SK-N-SH treated with all-trans-retinoic acid at 6 μM for 48 hours (cell line): ENCODE measurements at regions not wholly inside any gene's neighbourhood (a gene's known extent, or its start where the extent isn't known, plus 50 kb on each side); places are given as distances from the start of the nearest gene placed in this dataset.

Experiments
- ARNTL ChIP-seq: fragments of 450-650 bp; formaldehyde crosslinking; IDR thresholded peaks from 2 replicates; pipeline ENCODE4 v1.5.0; 2020; ENCODE audit warnings: low read depth, mild to moderate bottlenecking, moderate library complexity, borderline replicate concordance
- CSRNP3 ChIP-seq: fragments of 250-450 bp; sonication (Bioruptor Pico); IDR thresholded peaks from 2 replicates; pipeline ENCODE4 v1.5.1; 2021; ENCODE audit warnings: mild to moderate bottlenecking, moderate library complexity
- GLIS3 ChIP-seq: fragments of 250-450 bp; sonication (Bioruptor Pico); IDR thresholded peaks from 2 replicates; pipeline ENCODE4 v1.5.0; 2020; ENCODE audit warnings: mild to moderate bottlenecking, moderate library complexity
- ISL1 ChIP-seq: fragments of 250-450 bp; sonication (Bioruptor Pico); IDR thresholded peaks from 2 replicates; pipeline ENCODE4 v2.1.2; 2022; ENCODE audit warnings: mild to moderate bottlenecking, moderate library complexity
- OSR1 ChIP-seq: fragments of 250-450 bp; sonication (Bioruptor Pico); IDR thresholded peaks from 2 replicates; pipeline ENCODE4 v1.8.0; 2022; ENCODE audit warnings: moderate library complexity, mild to moderate bottlenecking, inconsistent platforms
- PATZ1 ChIP-seq: fragments of 250-450 bp; sonication (Bioruptor Pico); IDR thresholded peaks from 2 replicates; pipeline ENCODE4 v1.8.0; 2020; ENCODE audit warnings: mild to moderate bottlenecking, moderate library complexity, borderline replicate concordance
- RARB ChIP-seq: fragments of 250-450 bp; sonication (Bioruptor Pico); IDR thresholded peaks from 2 replicates; pipeline ENCODE4 v1.8.0; 2021; ENCODE audit warnings: mild to moderate bottlenecking, moderate library complexity
- ZC3H10 ChIP-seq: fragments of 250-450 bp; sonication (Bioruptor Pico); IDR thresholded peaks from 2 replicates; pipeline ENCODE4 v1.5.1; 2021; ENCODE audit warnings: mild to moderate bottlenecking, moderate library complexity
- ZNF8 ChIP-seq: fragments of 450-650 bp; formaldehyde crosslinking; IDR thresholded peaks from 2 replicates; pipeline ENCODE4 v1.5.0; 2020; ENCODE audit warnings: mild to moderate bottlenecking, moderate library complexity
- TF ChIP-seq, protein P1 (sequence below): fragments of 250-450 bp; sonication (Bioruptor Pico); IDR thresholded peaks from 2 replicates; pipeline ENCODE4 v1.5.1; 2020; ENCODE audit warnings: low read depth, mild to moderate bottlenecking, moderate library complexity

DNA sequence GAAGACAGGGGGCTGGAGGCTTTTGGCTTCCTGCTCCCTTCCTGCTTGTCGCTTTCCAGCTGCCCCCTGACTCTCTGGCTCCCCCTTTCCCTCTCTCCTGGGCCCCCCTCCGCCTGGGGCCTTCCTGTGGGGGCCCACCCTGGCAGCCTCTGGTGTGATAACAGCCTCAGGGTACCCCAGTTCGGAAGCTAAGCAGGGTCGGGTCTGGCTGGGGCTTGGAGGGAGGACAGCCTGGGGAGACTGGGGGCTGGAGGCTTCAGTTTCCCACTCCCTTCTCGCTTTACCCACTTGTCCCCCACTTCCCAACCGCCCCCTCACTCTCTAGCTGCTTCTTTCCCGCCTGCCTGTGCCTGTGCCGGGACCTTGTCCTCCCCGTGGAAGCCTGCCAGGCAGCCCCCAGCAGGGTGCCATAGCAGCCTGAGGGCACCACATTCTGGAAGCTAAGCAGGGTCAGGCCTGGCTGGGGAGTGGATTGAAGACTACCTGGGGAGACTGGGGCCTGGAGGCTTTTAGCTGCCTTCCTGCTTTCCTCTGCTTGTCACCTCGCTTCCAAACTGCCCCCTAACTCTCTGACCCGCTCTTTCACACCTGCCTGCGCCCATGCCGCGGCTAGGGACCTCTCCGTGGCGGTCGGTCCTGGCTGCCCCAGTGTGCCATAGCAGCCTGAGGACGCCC lies 2275.5 kb downstream of the TP53TG3F start:
- TF ChIP-seq ISL1 (no peak), ARNTL (CRISPR knock-in tag) (no peak), PATZ1 (no peak), CSRNP3 (CRISPR knock-in tag) (no peak), GLIS3 (no peak), RARB (CRISPR knock-in tag) (no peak), OSR1 (no peak), ZNF8 (CRISPR knock-in tag) (no peak), ZC3H10 (CRISPR knock-in tag) (no peak)
- TF ChIP-seq, protein P1, sequence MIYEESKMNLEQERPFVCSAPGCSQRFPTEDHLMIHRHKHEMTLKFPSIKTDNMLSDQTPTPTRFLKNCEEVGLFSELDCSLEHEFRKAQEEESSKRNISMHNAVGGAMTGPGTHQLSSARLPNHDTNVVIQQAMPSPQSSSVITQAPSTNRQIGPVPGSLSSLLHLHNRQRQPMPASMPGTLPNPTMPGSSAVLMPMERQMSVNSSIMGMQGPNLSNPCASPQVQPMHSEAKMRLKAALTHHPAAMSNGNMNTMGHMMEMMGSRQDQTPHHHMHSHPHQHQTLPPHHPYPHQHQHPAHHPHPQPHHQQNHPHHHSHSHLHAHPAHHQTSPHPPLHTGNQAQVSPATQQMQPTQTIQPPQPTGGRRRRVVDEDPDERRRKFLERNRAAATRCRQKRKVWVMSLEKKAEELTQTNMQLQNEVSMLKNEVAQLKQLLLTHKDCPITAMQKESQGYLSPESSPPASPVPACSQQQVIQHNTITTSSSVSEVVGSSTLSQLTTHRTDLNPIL (CRISPR knock-in tag): no peak
